HG03045 (cell line): ENCODE measurements at regions not wholly inside any gene's neighbourhood (a gene's known extent, or its start where the extent isn't known, plus 50 kb on each side); places are given as distances from the start of the nearest gene placed in this dataset.
"Not testable (repeated sequence)": the region's sequence is repeated elsewhere in the genome, so short reads cannot be mapped to it uniquely, and the experiment has no call there.

Source experiments
- ATAC-seq: cut with Tn5 transposase; IDR thresholded peaks from one replicate; pipeline ENCODE4 v1.9.1; 2021; ENCODE audit warnings: mild to moderate bottlenecking, moderate library complexity; ENCODE audit not compliant: unreplicated experiment

- not testable (repeated sequence) for ATAC-seq
Observed at GRCh38 chr17:27090450-27091042, 203.4 kb upstream of the WSB1 start.

GRCh38 chr17:27091043-27091497, 202.8 kb upstream of the WSB1 start:
- no peak for ATAC-seq

- ATAC-seq: not testable (repeated sequence)
Observed at GRCh38 chr17:27094179-27094578, 199.7 kb upstream of the WSB1 start.

- ATAC-seq: not testable (repeated sequence)
Observed at GRCh38 chr17:27095821-27096220, 198.1 kb upstream of the WSB1 start.

- ATAC-seq: not testable (repeated sequence)
Observed at GRCh38 chr17:27099266-27099665, 194.6 kb upstream of the WSB1 start.

- ATAC-seq: not testable (repeated sequence)
Observed at GRCh38 chr17:27104605-27105221, 189.2 kb upstream of the WSB1 start.

- ATAC-seq: no peak
Observed at GRCh38 chr17:27105636-27106035, 188.3 kb upstream of the WSB1 start.

- no peak for ATAC-seq
Observed at GRCh38 chr17:27106347-27106981, 187.4 kb upstream of the WSB1 start.

GRCh38 chr17:27106982-27107360, 186.9 kb upstream of the WSB1 start:
- ATAC-seq: no peak

GRCh38 chr17:27107386-27108328, 186.3 kb upstream of the WSB1 start:
- ATAC-seq: not testable (repeated sequence)

GRCh38 chr17:27109346-27109745, 184.6 kb upstream of the WSB1 start:
- no peak for ATAC-seq

- no peak for ATAC-seq
Observed at GRCh38 chr17:27153005-27153404, 140.9 kb upstream of the WSB1 start.

- no peak for ATAC-seq
Observed at GRCh38 chr17:27155866-27156265, 138.0 kb upstream of the WSB1 start.

- ATAC-seq: no peak
Observed at GRCh38 chr17:27157297-27157696, 136.6 kb upstream of the WSB1 start.

GRCh38 chr17:27157898-27158297, 136.0 kb upstream of the WSB1 start:
- ATAC-seq: no peak

GRCh38 chr17:27158382-27158781, 135.5 kb upstream of the WSB1 start:
- ATAC-seq: no peak

GRCh38 chr17:27180322-27180721, 113.6 kb upstream of the WSB1 start:
- ATAC-seq: no peak

- ATAC-seq: not testable (repeated sequence)
Observed at GRCh38 chr17:27181379-27181925, 112.5 kb upstream of the WSB1 start.

- no peak for ATAC-seq
Observed at GRCh38 chr17:27181935-27182334, 112.0 kb upstream of the WSB1 start.

GRCh38 chr17:27197505-27197904, 96.4 kb upstream of the WSB1 start:
- not testable (repeated sequence) for ATAC-seq

- ATAC-seq: no peak
Observed at GRCh38 chr17:27199948-27200347, 94.0 kb upstream of the WSB1 start.
